ENCODE measurements at regions not wholly inside any gene's neighbourhood (a gene's known extent, or its start where the extent isn't known, plus 50 kb on each side); places are given as distances from the start of the nearest gene placed in this dataset.
"Not testable (repeated sequence)": the region's sequence is repeated elsewhere in the genome, so short reads cannot be mapped to it uniquely, and the experiment has no call there.

- not testable (repeated sequence) for TF ChIP-seq CTCF (IDR thresholded peaks at IDR 0.05; ENCODE audit: poor library complexity); EZH2phosphoT487 (IDR thresholded peaks at IDR 0.05; ENCODE audit: low read depth, severe bottlenecking, unreplicated experiment); EZH2 (IDR thresholded peaks at IDR 0.05; ENCODE audit: borderline replicate concordance)
Measured at GRCh38 chr7:6939896-6940295, 113.8 kb upstream of the CCZ1B start.
